ENCODE measurements at regions not wholly inside any gene's neighbourhood (a gene's known extent, or its start where the extent isn't known, plus 50 kb on each side); places are given as distances from the start of the nearest gene placed in this dataset.

DNA sequence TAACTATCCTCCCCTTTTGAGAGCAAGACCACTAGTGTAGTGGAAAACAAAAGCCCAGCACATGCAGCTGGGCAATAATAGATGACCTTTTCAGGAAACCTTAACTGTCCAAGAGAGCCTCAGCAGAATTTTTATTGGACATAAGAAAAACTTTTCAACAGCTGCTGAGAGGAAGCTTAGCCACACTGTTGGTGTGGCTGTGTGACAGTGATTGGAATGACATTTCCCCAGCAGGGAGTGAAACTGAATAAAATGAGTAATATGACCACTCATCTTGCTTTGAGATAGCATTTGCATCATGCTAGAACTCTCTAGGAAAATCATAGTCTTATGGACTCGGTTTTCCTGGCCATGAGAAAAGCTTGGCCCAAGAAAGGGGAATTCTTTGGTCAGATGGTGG lies 687.8 kb downstream of the SLCO4C1 start:
- TF ChIP-seq CTCF (IDR thresholded peaks at IDR 0.05) (no peak), POLR2A (IDR thresholded peaks at IDR 0.05) (no peak)
